K562 (cell line): ENCODE measurements at regions not wholly inside any gene's neighbourhood (a gene's known extent, or its start where the extent isn't known, plus 50 kb on each side); places are given as distances from the start of the nearest gene placed in this dataset.

Source experiments
- ATAC-seq: fragments of 200-7000 bp; cut with Tn5 transposase; 3 replicates; pipeline ENCODE4 v1.9.1; 2020; ENCODE audit warnings: moderate library complexity
- BruUV-seq: library from RNA; stranded (reverse); fragments of 400-500 nt; replicated peaks from 2 replicates; lab custom pipeline; 2021; lab: Mats Ljungman, UMichigan
- CTCF ChIA-PET: fragments of 300-600 bp; formaldehyde crosslinking; extraction: SDS; loops from one replicate; lab custom pipeline; 2021; ENCODE audit warnings: low intra/inter-chr PET ratio; lab: Yijun Ruan, JAX
- POLR2A ChIA-PET: fragments of 300-600, 350-650 bp; sonication (Branson Sonifier 250); formaldehyde crosslinking; extraction: SDS; loops from one replicate; lab custom pipeline; 2021; ENCODE audit warnings: antibody characterized with exemption, inconsistent platforms; lab: Yijun Ruan, JAX
- DNase-seq, 4 experiments: peaks; one replicate each; pipeline versions ENCODE4 v3.0.0 to v3.0.0-alpha.2; 2011 to 2018; ENCODE audit warnings: low spot score in 3 of 4, mixed read lengths in 3 of 4; ENCODE audit errors: extremely low read depth in 1 of 4
- FAIRE-seq: peaks from 2 replicates; lab custom pipeline; 2011; peaks lifted over from hg19 to GRCh38; lab: Jason Lieb, UNC
- H2AFZ ChIP-seq: 2 replicates; pipeline ENCODE4 v1.6.0; 2011; ENCODE audit warnings: low read depth, low read length, control low read depth, inconsistent platforms
- H3K27ac ChIP-seq: fragments of 200-600 bp; 3 replicates; pipeline ENCODE4 v1.8.0; 2011; ENCODE audit warnings: low read depth, mild to moderate bottlenecking, control low read depth, inconsistent platforms, low read length, moderate library complexity, mixed read lengths; ENCODE audit errors: extremely low read depth
- H3K27me3 ChIP-seq, 2 experiments: fragments of 300-600 bp in 1 of 2; 2 replicates in 1 of 2; 3 replicates in 1 of 2; pipeline versions ENCODE4 v1.6.0 to v1.8.0; 2011; ENCODE audit warnings: inconsistent platforms in 2 of 2, low read length in 2 of 2, mild to moderate bottlenecking in 1 of 2, mixed read lengths in 1 of 2, moderate library complexity in 1 of 2; ENCODE audit not compliant: control insufficient read depth in 2 of 2, insufficient read depth in 2 of 2
- H3K36me3 ChIP-seq: fragments of 300-600 bp; 3 replicates; pipeline ENCODE4 v1.8.0; 2011; ENCODE audit warnings: mild to moderate bottlenecking, low read length, inconsistent platforms; ENCODE audit not compliant: control insufficient read depth, insufficient read depth
- H3K4me1 ChIP-seq, 2 experiments: fragments of 200-600 bp in 1 of 2; replicated peaks in 1 of 2; 2 replicates in 1 of 2; 3 replicates in 1 of 2; pipeline versions ENCODE4 v1.5.1 to v1.8.0; 2011; ENCODE audit warnings: inconsistent platforms in 2 of 2, low read length in 2 of 2, mild to moderate bottlenecking in 1 of 2, mixed read lengths in 1 of 2, moderate library complexity in 1 of 2; ENCODE audit not compliant: control insufficient read depth in 2 of 2, insufficient read depth in 2 of 2
- H3K4me2 ChIP-seq: 2 replicates; pipeline ENCODE4 v1.6.1; 2011; ENCODE audit warnings: low read length, control low read depth, inconsistent platforms, mixed read lengths; ENCODE audit not compliant: insufficient read depth
- H3K4me3 ChIP-seq: fragments of 200-600 bp; sonication (generic), shearing (Covaris generic); 2 replicates; pipeline ENCODE4 v1.5.1; 2016; ENCODE audit warnings: control low read depth, inconsistent platforms
- H3K79me2 ChIP-seq: fragments of 200-600 bp; 3 replicates; pipeline ENCODE4 v1.8.0; 2011; ENCODE audit warnings: low read length, inconsistent platforms; ENCODE audit not compliant: control insufficient read depth, insufficient read depth
- H3K9ac ChIP-seq, 2 experiments: 2 replicates each; pipeline versions ENCODE4 v1.6.0 to v1.6.1; 2011; ENCODE audit warnings: low read depth in 2 of 2, low read length in 2 of 2, control low read depth in 1 of 2, inconsistent platforms in 1 of 2, mild to moderate bottlenecking in 1 of 2, mixed read lengths in 1 of 2; ENCODE audit not compliant: insufficient read depth in 1 of 2
- H3K9me1 ChIP-seq: one replicate; pipeline ENCODE4 v1.6.0; 2011; ENCODE audit warnings: inconsistent platforms, mild to moderate bottlenecking, low read length, moderate library complexity; ENCODE audit not compliant: control insufficient read depth, insufficient read depth
- H3K9me3 ChIP-seq: replicated peaks from 2 replicates; pipeline ENCODE4 v1.5.1; 2011; ENCODE audit warnings: low read depth, low read length, inconsistent platforms; ENCODE audit not compliant: control insufficient read depth, insufficient read depth
- H4K20me1 ChIP-seq: replicated peaks from 2 replicates; pipeline ENCODE4 v1.6.1; 2011; ENCODE audit warnings: low read length, inconsistent platforms, mixed read lengths; ENCODE audit not compliant: control insufficient read depth, insufficient read depth
- CXXC5 ChIP-seq: fragments of 250-450 bp; sonication (Bioruptor Pico); IDR thresholded peaks from 2 replicates; pipeline ENCODE4 v1.8.0; 2022; ENCODE audit warnings: inconsistent platforms, mild to moderate bottlenecking, moderate library complexity
- EGR1 ChIP-seq: fragments of 450-650 bp; conservative IDR thresholded peaks from 2 replicates; pipeline ENCODE4 v1.6.1; 2017; ENCODE audit warnings: mild to moderate bottlenecking
- FOSL1 ChIP-seq: fragments of 200-800 bp; sonication (Bioruptor generic); conservative IDR thresholded peaks from 2 replicates; pipeline ENCODE4 v1.6.1; 2016; ENCODE audit warnings: missing genetic modification characterization, missing compliant biosample characterization
- ZNF133 ChIP-seq: fragments of 250-450 bp; sonication (Bioruptor Pico); IDR thresholded peaks from 2 replicates; pipeline ENCODE4 v1.4.0; 2020; ENCODE audit warnings: mild to moderate bottlenecking
- WGBS: fragments of 100-300 bp; shearing (Covaris generic); methylation state at CpG from one replicate; pipeline ENCODE4 v1.1.6; 2016; ENCODE audit warnings: low coverage, mixed read lengths; ENCODE audit not compliant: insufficient coverage; ENCODE audit errors: missing lambda C conversion rate; 5-methylcytosine and 5-hydroxymethylcytosine counted together
- in situ Hi-C: fragments of 300-500 bp; cut with MboI; formaldehyde crosslinking; loops from 4 replicates; pipeline ENCODE4 v1.15.0; 2018; ENCODE audit warnings: inconsistent platforms, mixed read lengths
- intact Hi-C: fragments of 100-400 bp; cut with micrococcal nuclease; formaldehyde crosslinking; loops from 2 replicates; pipeline ENCODE4 v1.14.2; 2022
- TF ChIP-seq, protein P1 (sequence below): fragments of 250-450 bp; sonication (Bioruptor Pico); IDR thresholded peaks from 2 replicates; pipeline ENCODE4 v1.8.0; 2022; ENCODE audit warnings: inconsistent platforms

DNA sequence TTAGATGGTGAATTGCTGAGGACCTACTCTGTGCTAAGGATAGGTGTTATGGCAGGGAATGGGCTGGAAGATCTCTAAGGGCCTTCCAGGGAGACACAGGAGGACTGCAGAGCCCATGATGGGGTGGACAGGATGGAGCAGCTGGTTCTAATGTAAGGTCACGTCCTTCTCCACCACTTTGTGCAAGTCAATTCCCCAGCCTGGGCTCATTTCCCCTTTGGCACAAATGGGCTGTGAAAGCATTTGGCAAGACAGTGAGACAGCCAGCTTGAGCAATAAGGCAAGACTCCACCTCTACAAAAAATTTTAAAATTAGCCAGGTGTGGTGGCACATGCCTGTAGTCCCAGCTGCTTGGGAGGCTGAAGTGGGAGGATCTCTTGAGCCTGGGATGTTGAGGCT is 81.4 kb upstream of the THY1 start:
- FAIRE-seq, result no peak
- Histone ChIP-seq H3K9me1 (no peaks in the 10 kb centered on the region), H3K36me3 (no peaks in the 10 kb centered on the region), H3K27me3 (peaks cover 2 to 20% of the 10 kb centered on the region in 2 experiments; a peak in 4 of 5 replicates), H3K27ac (no peak overlapping the region), H4K20me1 (no peaks in the 10 kb centered on the region), H3K9me3 (no peaks in the 10 kb centered on the region), H3K79me2 (no peaks in the 10 kb centered on the region), H2AFZ (no peak overlapping the region), H3K9ac (no peak overlapping the region), H3K4me1 (no peaks in the 10 kb centered on the region), H3K4me3 (no peak overlapping the region)
- no peak for ATAC-seq
- no peak for DNase-seq
- ChIA-PET CTCF (no interaction called here), POLR2A (no interaction called here)
- 6% methylated on average over 1 of the region's 1 CpG for WGBS
- in situ Hi-C loops, result no loop called here
- no peak for TF ChIP-seq CXXC5 (CRISPR knock-in tag)
- TF ChIP-seq, protein P1, sequence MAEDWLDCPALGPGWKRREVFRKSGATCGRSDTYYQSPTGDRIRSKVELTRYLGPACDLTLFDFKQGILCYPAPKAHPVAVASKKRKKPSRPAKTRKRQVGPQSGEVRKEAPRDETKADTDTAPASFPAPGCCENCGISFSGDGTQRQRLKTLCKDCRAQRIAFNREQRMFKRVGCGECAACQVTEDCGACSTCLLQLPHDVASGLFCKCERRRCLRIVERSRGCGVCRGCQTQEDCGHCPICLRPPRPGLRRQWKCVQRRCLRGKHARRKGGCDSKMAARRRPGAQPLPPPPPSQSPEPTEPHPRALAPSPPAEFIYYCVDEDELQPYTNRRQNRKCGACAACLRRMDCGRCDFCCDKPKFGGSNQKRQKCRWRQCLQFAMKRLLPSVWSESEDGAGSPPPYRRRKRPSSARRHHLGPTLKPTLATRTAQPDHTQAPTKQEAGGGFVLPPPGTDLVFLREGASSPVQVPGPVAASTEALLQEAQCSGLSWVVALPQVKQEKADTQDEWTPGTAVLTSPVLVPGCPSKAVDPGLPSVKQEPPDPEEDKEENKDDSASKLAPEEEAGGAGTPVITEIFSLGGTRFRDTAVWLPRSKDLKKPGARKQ (CRISPR knock-in tag), result no peak
- TF ChIP-seq, all 486 proteins: peak for 0
- no TSS peak for BruUV-seq
- no peak overlapping the region for H3K4me2 ChIP-seq
- intact Hi-C loops, result no loop called here

DNA sequence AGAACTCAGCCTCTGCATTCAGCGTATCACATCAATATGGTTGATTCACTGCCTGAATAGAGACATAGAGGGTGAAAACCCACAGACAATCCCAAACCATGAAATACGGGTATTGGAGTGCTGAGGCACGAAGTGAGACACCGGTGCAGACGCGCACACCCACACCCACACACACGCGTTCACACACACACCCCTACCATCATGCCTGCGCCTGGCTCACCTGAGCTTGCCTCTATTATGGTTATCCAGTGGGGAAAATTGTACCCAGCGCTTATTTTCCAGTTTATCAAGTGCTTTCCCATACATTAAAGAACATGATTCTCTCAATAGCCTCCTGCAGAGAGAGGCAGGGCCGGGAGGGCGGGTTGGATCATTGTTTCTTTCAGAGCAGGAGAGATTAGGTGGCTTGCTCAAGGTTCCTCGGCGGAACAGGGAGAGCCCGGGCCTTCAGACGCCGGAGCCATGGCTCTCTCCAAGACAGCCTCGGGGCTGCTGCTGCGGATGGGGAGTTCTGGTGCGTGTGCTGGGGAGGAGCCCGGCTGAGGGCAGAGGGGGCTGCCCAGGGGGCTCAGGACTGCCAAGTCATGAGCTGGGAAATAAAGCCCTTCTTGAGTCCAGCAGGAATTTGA is 78.9 kb upstream of the THY1 start:
- Histone ChIP-seq H3K79me2 (no peaks in the 10 kb centered on the region), H3K36me3 (no peaks in the 10 kb centered on the region), H3K9ac (no peak overlapping the region), H2AFZ (no peak overlapping the region), H4K20me1 (peaks cover 5% of the 10 kb centered on the region; the same call in 1 of the 2 replicates), H3K9me1 (no peaks in the 10 kb centered on the region), H3K4me3 (no peak overlapping the region), H3K4me1 (no peaks in the 10 kb centered on the region), H3K9me3 (no peaks in the 10 kb centered on the region), H3K27ac (no peak overlapping the region), H3K4me2 (no peak overlapping the region), H3K27me3 (peaks cover 2 to 43% of the 10 kb centered on the region in 2 experiments)
- ChIA-PET CTCF (no interaction called here), POLR2A (no interaction called here)
- no peak for FAIRE-seq
- DNase-seq, result no peak
- in situ Hi-C loops, result no loop called here
- ATAC-seq, result no peak
- TF ChIP-seq ZNF133 (CRISPR knock-in tag) (no peak), FOSL1 (tag) (no peak), EGR1 (no peak)
- intact Hi-C loops, result no loop called here
- 25% methylated on average over 13 of the region's 21 CpGs for WGBS
- no TSS peak for BruUV-seq
